Stomach smooth muscle (tissue), 2 donors: ENCODE measurements at regions not wholly inside any gene's neighbourhood (a gene's known extent, or its start where the extent isn't known, plus 50 kb on each side); places are given as distances from the start of the nearest gene placed in this dataset.

ENCODE experiments used
- H3K27ac ChIP-seq: one replicate; pipeline ENCODE4 v1.7.0; 2013; ENCODE audit warnings: mild to moderate bottlenecking, low read length, inconsistent platforms
- H3K27me3 ChIP-seq, 2 donors: one replicate each; pipeline ENCODE4 v1.7.0; 2013; ENCODE audit warnings: low read length in 2 of 2; ENCODE audit not compliant: insufficient read depth in 2 of 2, control insufficient read depth in 1 of 2
- H3K36me3 ChIP-seq, 2 donors: one replicate each; pipeline ENCODE4 v1.7.0; 2013; ENCODE audit warnings: low read length in 2 of 2; ENCODE audit not compliant: control insufficient read depth in 2 of 2, insufficient read depth in 2 of 2
- H3K4me1 ChIP-seq: one replicate; pipeline ENCODE4 v1.7.0; 2013; ENCODE audit warnings: low read length; ENCODE audit not compliant: control insufficient read depth, insufficient read depth
- H3K4me3 ChIP-seq, 2 donors: one replicate each; pipeline ENCODE4 v1.7.0; 2013; ENCODE audit warnings: low read length in 2 of 2
- H3K9ac ChIP-seq, 2 donors: one replicate each; pipeline ENCODE4 v1.7.0; 2013; ENCODE audit warnings: low read length in 2 of 2, mild to moderate bottlenecking in 1 of 2
- H3K9me3 ChIP-seq, 2 donors: one replicate each; pipeline ENCODE4 v1.7.0; 2013; ENCODE audit warnings: low read length in 2 of 2; ENCODE audit not compliant: control insufficient read depth in 2 of 2
- donor health status: healthy.
- donor health status: Pancreatic carcinoma.

DNA sequence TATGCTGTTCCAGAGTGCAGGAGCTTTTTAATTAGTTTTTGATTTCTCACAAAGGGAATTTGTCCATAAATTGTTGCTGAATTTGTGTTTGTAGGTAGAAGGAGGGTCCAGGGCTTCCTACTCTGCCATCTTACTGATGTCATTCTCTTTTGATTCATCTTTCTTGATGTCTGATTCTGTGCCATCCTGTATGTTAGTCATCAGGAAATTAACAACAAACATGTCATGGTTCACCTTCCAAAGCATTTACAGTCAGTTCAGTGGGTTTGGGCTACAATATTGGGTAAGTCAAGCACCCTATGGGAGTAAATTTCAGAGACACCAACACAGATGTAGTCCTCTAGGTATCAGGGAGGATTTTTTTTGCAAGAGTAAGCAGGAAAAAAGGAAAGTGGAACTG lies 135.2 kb upstream of the SLC38A2 start:
- H3K4me1 ChIP-seq: no peaks in the 10 kb centered on the region
- no peaks in the 10 kb centered on the region for H3K27me3 ChIP-seq
- H3K4me3 ChIP-seq: no peak overlapping the region
- H3K9me3 ChIP-seq: peaks cover 0 to 3% of the 10 kb centered on the region in 2 donors
- no peaks in the 10 kb centered on the region for H3K36me3 ChIP-seq
- no peak overlapping the region for H3K9ac ChIP-seq
- no peak overlapping the region for H3K27ac ChIP-seq

GRCh38 chr12:46506961-46507360 lies 134.4 kb upstream of the SLC38A2 start:
- Histone ChIP-seq H3K9ac (no peak overlapping the region), H3K9me3 (peaks cover 0 to 3% of the 10 kb centered on the region in 2 donors), H3K27ac (no peak overlapping the region), H3K4me1 (no peaks in the 10 kb centered on the region), H3K36me3 (no peaks in the 10 kb centered on the region), H3K4me3 (no peak overlapping the region), H3K27me3 (no peaks in the 10 kb centered on the region)

GRCh38 chr12:46506198-46506597 lies 133.6 kb upstream of the SLC38A2 start:
- Histone ChIP-seq H3K27ac (no peak overlapping the region), H3K27me3 (no peaks in the 10 kb centered on the region), H3K36me3 (no peaks in the 10 kb centered on the region), H3K4me1 (no peaks in the 10 kb centered on the region), H3K9me3 (peaks cover 0 to 3% of the 10 kb centered on the region in 2 donors), H3K9ac (no peak overlapping the region), H3K4me3 (no peak overlapping the region)

- Histone ChIP-seq H3K9ac (no peak overlapping the region), H3K36me3 (no peaks in the 10 kb centered on the region), H3K4me3 (no peak overlapping the region), H3K9me3 (peaks cover 0 to 3% of the 10 kb centered on the region in 2 donors), H3K27ac (no peak overlapping the region), H3K4me1 (no peaks in the 10 kb centered on the region), H3K27me3 (no peaks in the 10 kb centered on the region)
These were observed 131.9 kb upstream of the SLC38A2 start for GRCh38 chr12:46504494-46504893.

GRCh38 chr12:46503637-46504175 lies 131.1 kb upstream of the SLC38A2 start:
- H3K9ac ChIP-seq: no peak overlapping the region
- H3K4me3 ChIP-seq: no peak overlapping the region
- H3K27ac ChIP-seq: no peak overlapping the region
- H3K36me3 ChIP-seq: no peaks in the 10 kb centered on the region
- H3K27me3 ChIP-seq: no peaks in the 10 kb centered on the region
- H3K4me1 ChIP-seq: no peaks in the 10 kb centered on the region
- H3K9me3 ChIP-seq: peaks cover 0 to 3% of the 10 kb centered on the region in 2 donors

GRCh38 chr12:46500673-46501072 lies 128.1 kb upstream of the SLC38A2 start:
- H3K4me1 ChIP-seq: no peaks in the 10 kb centered on the region
- H3K9me3 ChIP-seq: no peaks in the 10 kb centered on the region
- H3K27me3 ChIP-seq: no peaks in the 10 kb centered on the region
- no peak overlapping the region for H3K4me3 ChIP-seq
- H3K9ac ChIP-seq: no peak overlapping the region
- no peaks in the 10 kb centered on the region for H3K36me3 ChIP-seq
- H3K27ac ChIP-seq: no peak overlapping the region

- H3K9ac ChIP-seq: no peak overlapping the region
- H3K27ac ChIP-seq: no peak overlapping the region
These were observed 127.3 kb upstream of the SLC38A2 start for GRCh38 chr12:46499901-46500300.

DNA sequence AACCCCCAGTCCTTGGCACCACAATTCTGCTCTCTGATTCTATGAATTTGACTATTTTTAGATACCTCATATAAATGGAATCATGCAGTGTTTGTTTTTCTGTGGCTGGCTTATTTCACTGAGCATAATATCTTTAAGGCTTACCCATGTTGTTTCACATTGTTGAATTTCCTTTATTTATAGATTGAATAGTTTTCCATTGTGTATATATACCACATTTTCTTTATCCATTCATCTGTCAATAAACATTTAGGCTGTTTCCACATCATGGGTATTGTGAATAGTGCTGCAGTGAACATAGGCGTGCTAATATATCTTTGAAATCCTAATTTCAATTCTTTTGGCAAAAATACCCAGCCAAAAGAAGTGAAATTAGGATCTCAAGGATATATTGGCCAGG lies 126.7 kb upstream of the SLC38A2 start:
- Histone ChIP-seq H3K27ac (no peak overlapping the region), H3K36me3 (no peaks in the 10 kb centered on the region), H3K9ac (no peak overlapping the region), H3K4me3 (no peak overlapping the region), H3K4me1 (no peaks in the 10 kb centered on the region), H3K27me3 (no peaks in the 10 kb centered on the region), H3K9me3 (no peaks in the 10 kb centered on the region)

More at GRCh38 chr12:46499901-46500300, 127.3 kb upstream of the SLC38A2 start:
- Histone ChIP-seq H3K4me1 (no peaks in the 10 kb centered on the region), H3K27me3 (no peaks in the 10 kb centered on the region), H3K9me3 (no peaks in the 10 kb centered on the region), H3K36me3 (no peaks in the 10 kb centered on the region), H3K4me3 (no peak overlapping the region)

DNA sequence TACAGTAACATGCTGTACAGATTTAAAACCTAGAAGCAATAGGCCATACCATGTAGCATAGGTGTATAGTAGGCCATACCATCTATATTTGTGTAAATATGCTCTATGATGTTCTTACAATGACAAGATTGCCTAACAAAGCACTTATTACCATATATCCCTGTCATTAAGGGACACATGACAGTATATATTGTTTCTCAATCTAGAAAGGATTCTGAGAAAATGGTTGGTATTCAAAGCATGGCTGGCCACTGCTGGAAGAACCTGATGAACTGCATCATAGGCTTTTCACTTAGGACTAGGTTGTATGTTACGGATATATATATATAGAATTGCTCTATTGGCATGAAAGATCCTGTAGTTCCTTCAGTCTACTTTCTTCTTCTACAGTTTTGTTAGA lies 125.2 kb upstream of the SLC38A2 start:
- H3K4me3 ChIP-seq: no peak overlapping the region
- H3K36me3 ChIP-seq: no peaks in the 10 kb centered on the region
- H3K27ac ChIP-seq: no peak overlapping the region
- H3K9ac ChIP-seq: no peak overlapping the region
- H3K9me3 ChIP-seq: no peaks in the 10 kb centered on the region
- H3K27me3 ChIP-seq: no peaks in the 10 kb centered on the region
- no peaks in the 10 kb centered on the region for H3K4me1 ChIP-seq

DNA sequence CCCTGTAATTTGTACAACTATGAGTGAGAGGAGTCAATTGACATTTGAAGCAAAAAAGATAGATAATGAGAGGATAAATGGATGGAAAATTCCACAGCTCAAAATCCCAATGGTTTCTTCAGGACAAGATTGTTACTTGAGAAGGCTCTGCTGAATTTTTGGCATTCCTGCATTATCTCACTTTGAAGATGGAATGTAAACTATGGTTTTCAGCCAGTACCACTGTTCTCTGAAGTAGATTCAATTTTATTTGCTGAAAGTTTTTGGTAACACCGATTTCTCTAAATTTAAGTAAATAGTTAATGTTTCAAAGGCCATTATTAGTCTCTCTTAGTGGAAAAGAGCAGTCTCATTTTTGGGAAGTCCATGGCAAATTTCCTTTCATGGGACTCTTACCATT lies 121.9 kb upstream of the SLC38A2 start:
- H3K27me3 ChIP-seq: no peaks in the 10 kb centered on the region
- no peak overlapping the region for H3K4me3 ChIP-seq
- H3K9ac ChIP-seq: no peak overlapping the region
- H3K36me3 ChIP-seq: no peaks in the 10 kb centered on the region
- no peak overlapping the region for H3K27ac ChIP-seq
- no peaks in the 10 kb centered on the region for H3K9me3 ChIP-seq
- H3K4me1 ChIP-seq: peaks cover 10% of the 10 kb centered on the region

GRCh38 chr12:46493834-46494181 lies 121.2 kb upstream of the SLC38A2 start:
- Histone ChIP-seq H3K27ac (no peak overlapping the region), H3K4me1 (peaks cover 12% of the 10 kb centered on the region), H3K9me3 (no peaks in the 10 kb centered on the region)

More at GRCh38 chr12:46493834-46494181, 121.2 kb upstream of the SLC38A2 start:
- Histone ChIP-seq H3K27me3 (no peaks in the 10 kb centered on the region), H3K4me3 (no peak overlapping the region), H3K9ac (no peak overlapping the region), H3K36me3 (no peaks in the 10 kb centered on the region)
